ENCODE measurements at regions not wholly inside any gene's neighbourhood (a gene's known extent, or its start where the extent isn't known, plus 50 kb on each side); places are given as distances from the start of the nearest gene placed in this dataset.

DNA sequence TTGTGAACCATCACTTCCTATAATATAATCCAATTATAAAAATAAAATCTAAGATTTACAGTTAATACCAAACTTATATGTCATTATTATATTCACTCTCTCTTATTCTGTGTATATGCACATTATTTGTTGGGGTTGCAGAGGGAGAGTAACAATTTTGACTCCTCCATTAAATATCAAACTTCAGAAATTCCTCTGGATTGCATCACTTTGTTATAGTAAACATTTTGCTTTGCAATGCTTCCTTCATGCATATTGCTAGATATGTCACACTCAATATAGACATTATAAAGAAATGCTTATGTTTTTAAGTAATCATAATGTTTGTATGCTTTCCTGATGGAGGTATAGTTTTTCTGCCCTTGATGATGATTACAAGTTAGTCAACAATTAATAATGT is 999.0 kb upstream of the ADGRL2 start:
- no peak for TF ChIP-seq CTCF (IDR thresholded peaks at IDR 0.05)
- DNase-seq: no peak
- Histone ChIP-seq H3K9me3 (replicated peaks in 1 of 2; ENCODE audit: control insufficient read depth in 1 of 2, insufficient read depth in 1 of 2, low read length in 2 of 2) (peaks cover 0 to 2% of the 10 kb centered on the region in 2 donors), H2AFZ (ENCODE audit: insufficient read depth, low read depth, low read length, poor library complexity, severe bottlenecking) (no peak overlapping the region), H3K4me2 (replicated peaks; ENCODE audit: extremely low read depth, low read length, poor library complexity, severe bottlenecking) (no peak overlapping the region), H3K79me2 (ENCODE audit: insufficient read depth, low read length) (no peaks in the 10 kb centered on the region), H4K20me1 (ENCODE audit: insufficient read depth, low read length) (no peaks in the 10 kb centered on the region), H3K36me3 (replicated peaks in 1 of 2; ENCODE audit: control insufficient read depth in 1 of 2, insufficient read depth in 2 of 2, low read length in 2 of 2) (no peaks in the 10 kb centered on the region), H3K9ac (ENCODE audit: insufficient read depth, low read length, poor library complexity, severe bottlenecking) (no peak overlapping the region), H3K4me1 (ENCODE audit: control insufficient read depth in 1 of 2, insufficient read depth in 2 of 2, low read length in 2 of 2) (no peaks in the 10 kb centered on the region), H3K27me3 (ENCODE audit: control insufficient read depth in 2 of 2, insufficient read depth in 2 of 2, low read length in 2 of 2) (no peaks in the 10 kb centered on the region), H3K27ac (ENCODE audit: low read depth in 1 of 2, low read length in 2 of 2) (no peak overlapping the region), H3K4me3 (replicated peaks in 1 of 3; ENCODE audit: low read depth in 2 of 3, low read length in 3 of 3) (no peak overlapping the region)
- Mint-ChIP-seq H3K27me3 (ENCODE audit: low read depth in 3 of 3) (no peaks in the 10 kb centered on the region), H3K4me1 (no peaks in the 10 kb centered on the region), H3K36me3 (no peaks in the 10 kb centered on the region), H3K4me3 (no peak overlapping the region), H3K27ac (no peak overlapping the region), H3K9me3 (peaks cover 0 to 10% (median 3%) of the 10 kb centered on the region in 7 donors)
- intact Hi-C loops (cut with micrococcal nuclease): no loop called here

GRCh38 chr1:80799457-80799856 is 1001.3 kb upstream of the ADGRL2 start:
- no peak overlapping the region for H3K4me2 ChIP-seq (replicated peaks; ENCODE audit: extremely low read depth, low read length, poor library complexity, severe bottlenecking)
- WGBS (ENCODE audit: insufficient coverage): no CpG with 5 or more reads among the region's 2 CpGs
- no peak overlapping the region for H3K27ac Mint-ChIP-seq
- DNase-seq: no peak
- H4K20me1 ChIP-seq (ENCODE audit: insufficient read depth, low read length): no peaks in the 10 kb centered on the region
- H3K79me2 ChIP-seq (ENCODE audit: insufficient read depth, low read length): no peaks in the 10 kb centered on the region
- intact Hi-C loops (cut with micrococcal nuclease): no loop called here
- H2AFZ ChIP-seq (ENCODE audit: insufficient read depth, low read depth, low read length, poor library complexity, severe bottlenecking): no peak overlapping the region
- H3K4me3 Mint-ChIP-seq: no peak overlapping the region
- H3K9ac ChIP-seq (ENCODE audit: insufficient read depth, low read length, poor library complexity, severe bottlenecking): no peak overlapping the region
- no peaks in the 10 kb centered on the region for H3K36me3 Mint-ChIP-seq
- H3K4me1 Mint-ChIP-seq: no peaks in the 10 kb centered on the region
- H3K4me1 ChIP-seq (ENCODE audit: control insufficient read depth in 1 of 2, insufficient read depth in 2 of 2, low read length in 2 of 2): no peaks in the 10 kb centered on the region
- no peaks in the 10 kb centered on the region for H3K27me3 Mint-ChIP-seq (ENCODE audit: low read depth in 3 of 3)
- H3K36me3 ChIP-seq (replicated peaks in 1 of 2; ENCODE audit: control insufficient read depth in 1 of 2, insufficient read depth in 2 of 2, low read length in 2 of 2): no peaks in the 10 kb centered on the region
- H3K27me3 ChIP-seq (ENCODE audit: control insufficient read depth in 2 of 2, insufficient read depth in 2 of 2, low read length in 2 of 2): no peaks in the 10 kb centered on the region
- TF ChIP-seq CTCF (IDR thresholded peaks at IDR 0.05): no peak
- H3K9me3 ChIP-seq (replicated peaks in 1 of 2; ENCODE audit: control insufficient read depth in 1 of 2, insufficient read depth in 1 of 2, low read length in 2 of 2): peaks cover 0 to 2% of the 10 kb centered on the region in 2 donors
- no peak overlapping the region for H3K4me3 ChIP-seq (replicated peaks in 1 of 3; ENCODE audit: low read depth in 2 of 3, low read length in 3 of 3)
- peaks cover 0 to 12% (median 3%) of the 10 kb centered on the region in 7 donors for H3K9me3 Mint-ChIP-seq
- no peak overlapping the region for H3K27ac ChIP-seq (ENCODE audit: low read depth in 1 of 2, low read length in 2 of 2)
